Ecto neural progenitor cell (in vitro differentiated cells): ENCODE measurements at regions not wholly inside any gene's neighbourhood (a gene's known extent, or its start where the extent isn't known, plus 50 kb on each side); places are given as distances from the start of the nearest gene placed in this dataset.
"Not testable (repeated sequence)": the region's sequence is repeated elsewhere in the genome, so short reads cannot be mapped to it uniquely, and the experiment has no call there.

ENCODE experiments used
- DNase-seq: peaks from one replicate; pipeline ENCODE4 v3.0.0-alpha.2; 2018; ENCODE audit warnings: low spot score

GRCh38 chr4:49117951-49118350, 131.9 kb downstream of the CWH43 start:
- not testable (repeated sequence) for DNase-seq

GRCh38 chr4:49118379-49119212, 132.5 kb downstream of the CWH43 start:
- DNase-seq = not testable (repeated sequence)

- DNase-seq = not testable (repeated sequence)
These were observed 133.3 kb downstream of the CWH43 start for GRCh38 chr4:49119345-49119744.

- not testable (repeated sequence) for DNase-seq
These were observed 134.1 kb downstream of the CWH43 start for GRCh38 chr4:49120042-49120779.

- DNase-seq = peak; percentile 66
These were observed 134.7 kb downstream of the CWH43 start for GRCh38 chr4:49120804-49121203.

- not testable (repeated sequence) for DNase-seq
These were observed 140.4 kb downstream of the CWH43 start for GRCh38 chr4:49126443-49126842.

GRCh38 chr4:49126858-49127257, 140.8 kb downstream of the CWH43 start:
- DNase-seq = not testable (repeated sequence)

GRCh38 chr4:49129385-49129784, 143.3 kb downstream of the CWH43 start:
- not testable (repeated sequence) for DNase-seq

GRCh38 chr4:49129870-49130269, 143.8 kb downstream of the CWH43 start:
- DNase-seq = not testable (repeated sequence)

GRCh38 chr4:49130724-49131123, 144.6 kb downstream of the CWH43 start:
- DNase-seq = not testable (repeated sequence)

- DNase-seq = not testable (repeated sequence)
These were observed 151.0 kb downstream of the CWH43 start for GRCh38 chr4:49137043-49137442.

- not testable (repeated sequence) for DNase-seq
These were observed 151.9 kb downstream of the CWH43 start for GRCh38 chr4:49137961-49138360.

- DNase-seq = not testable (repeated sequence)
These were observed 152.7 kb downstream of the CWH43 start for GRCh38 chr4:49138818-49139217.

GRCh38 chr4:49139513-49139912, 153.4 kb downstream of the CWH43 start:
- not testable (repeated sequence) for DNase-seq

GRCh38 chr4:49140351-49140750, 154.3 kb downstream of the CWH43 start:
- DNase-seq = not testable (repeated sequence)

GRCh38 chr4:49141955-49142354, 155.9 kb downstream of the CWH43 start:
- not testable (repeated sequence) for DNase-seq

- not testable (repeated sequence) for DNase-seq
These were observed 161.1 kb downstream of the CWH43 start for GRCh38 chr4:49147143-49147542.

GRCh38 chr4:49147596-49147995, 161.5 kb downstream of the CWH43 start:
- not testable (repeated sequence) for DNase-seq

- peak; percentile 81 for DNase-seq
These were observed 163.2 kb downstream of the CWH43 start for GRCh38 chr4:49149006-49149975.

- DNase-seq = not testable (repeated sequence)
These were observed 164.4 kb downstream of the CWH43 start for GRCh38 chr4:49150351-49151083.

GRCh38 chr4:49153011-49153410, 166.9 kb downstream of the CWH43 start:
- DNase-seq = not testable (repeated sequence)
